ENCODE measurements at regions not wholly inside any gene's neighbourhood (a gene's known extent, or its start where the extent isn't known, plus 50 kb on each side); places are given as distances from the start of the nearest gene placed in this dataset.

GRCh38 chr10:88198023-88198422 lies 334.6 kb downstream of the PTEN start:
- TF ChIP-seq CTCF (conservative IDR thresholded peaks at IDR 0.05; ENCODE audit: low read depth, low read length), result no peak

GRCh38 chr10:88200312-88201032 lies 337.0 kb downstream of the PTEN start:
- Histone ChIP-seq H3K27ac (no peak overlapping the region), H3K79me2 (ENCODE audit: insufficient read depth, low read depth) (no peaks in the 10 kb centered on the region), H3K4me1 (ENCODE audit: low read depth, poor library complexity, severe bottlenecking) (peaks cover 3% of the 10 kb centered on the region), H3K4me2 (no peak overlapping the region), H3K9ac (no peak overlapping the region), H4K20me1 (ENCODE audit: insufficient read depth) (no peaks in the 10 kb centered on the region), H3K27me3 (ENCODE audit: insufficient read depth, low read depth) (no peaks in the 10 kb centered on the region), H3K36me3 (ENCODE audit: insufficient read depth) (no peaks in the 10 kb centered on the region), H3K4me3 (IDR thresholded peaks at IDR 0.05; ENCODE audit: insufficient read depth, low read depth, low read length) (no peak overlapping the region), H2AFZ (ENCODE audit: low read depth) (no peak overlapping the region)
- TF ChIP-seq CTCF (conservative IDR thresholded peaks at IDR 0.05; ENCODE audit: low read depth, low read length), result no peak

More at GRCh38 chr10:88198023-88198422, 334.6 kb downstream of the PTEN start:
- no peak overlapping the region for H3K4me2 ChIP-seq
- H3K36me3 ChIP-seq (ENCODE audit: insufficient read depth), result no peaks in the 10 kb centered on the region
- no peak overlapping the region for H2AFZ ChIP-seq (ENCODE audit: low read depth)
- H3K4me3 ChIP-seq (IDR thresholded peaks at IDR 0.05; ENCODE audit: insufficient read depth, low read depth, low read length), result no peak overlapping the region
- no peaks in the 10 kb centered on the region for H3K27me3 ChIP-seq (ENCODE audit: insufficient read depth, low read depth)
- H3K4me1 ChIP-seq (ENCODE audit: low read depth, poor library complexity, severe bottlenecking), result no peaks in the 10 kb centered on the region
- no peaks in the 10 kb centered on the region for H3K79me2 ChIP-seq (ENCODE audit: insufficient read depth, low read depth)
- H3K9ac ChIP-seq, result no peak overlapping the region
- no peak overlapping the region for H3K27ac ChIP-seq
- H4K20me1 ChIP-seq (ENCODE audit: insufficient read depth), result no peaks in the 10 kb centered on the region

GRCh38 chr10:88205842-88206446 lies 342.5 kb downstream of the PTEN start:
- Histone ChIP-seq H3K4me3 (IDR thresholded peaks at IDR 0.05; ENCODE audit: insufficient read depth, low read depth, low read length) (no peak overlapping the region), H4K20me1 (ENCODE audit: insufficient read depth) (no peaks in the 10 kb centered on the region), H2AFZ (ENCODE audit: low read depth) (no peak overlapping the region), H3K36me3 (ENCODE audit: insufficient read depth) (no peaks in the 10 kb centered on the region), H3K4me1 (ENCODE audit: low read depth, poor library complexity, severe bottlenecking) (peaks cover 12% of the 10 kb centered on the region), H3K9ac (no peak overlapping the region), H3K27me3 (ENCODE audit: insufficient read depth, low read depth) (no peaks in the 10 kb centered on the region), H3K79me2 (ENCODE audit: insufficient read depth, low read depth) (no peaks in the 10 kb centered on the region), H3K27ac (no peak overlapping the region), H3K4me2 (peak overlapping the region; percentile 21; the same call in 1 of the 2 replicates)
- TF ChIP-seq CTCF (conservative IDR thresholded peaks at IDR 0.05; ENCODE audit: low read depth, low read length), result no peak

GRCh38 chr10:88207121-88207546 lies 343.7 kb downstream of the PTEN start:
- Histone ChIP-seq H3K27me3 (ENCODE audit: insufficient read depth, low read depth) (no peaks in the 10 kb centered on the region), H4K20me1 (ENCODE audit: insufficient read depth) (no peaks in the 10 kb centered on the region), H3K9ac (no peak overlapping the region), H3K4me1 (ENCODE audit: low read depth, poor library complexity, severe bottlenecking) (peaks cover 12% of the 10 kb centered on the region), H3K79me2 (ENCODE audit: insufficient read depth, low read depth) (no peaks in the 10 kb centered on the region), H3K4me2 (no peak overlapping the region), H2AFZ (ENCODE audit: low read depth) (no peak overlapping the region), H3K27ac (no peak overlapping the region), H3K4me3 (IDR thresholded peaks at IDR 0.05; ENCODE audit: insufficient read depth, low read depth, low read length) (no peak overlapping the region), H3K36me3 (ENCODE audit: insufficient read depth) (no peaks in the 10 kb centered on the region)
- TF ChIP-seq CTCF (conservative IDR thresholded peaks at IDR 0.05; ENCODE audit: low read depth, low read length), result no peak
